T-cell (primary cell): ENCODE measurements at regions not wholly inside any gene's neighbourhood (a gene's known extent, or its start where the extent isn't known, plus 50 kb on each side); places are given as distances from the start of the nearest gene placed in this dataset.

Experiments used
- ATAC-seq, 4 experiments: fragments of 200-7000 bp in 3 of 4; fragments of 150-1000 bp in 1 of 4; cut with Tn5 transposase; replicated peaks in 1 of 4; 1 replicate in 3 of 4; 2 replicates in 1 of 4; pipeline ENCODE4 v1.10.0; 2021; ENCODE audit warnings: moderate library complexity in 3 of 4, mild to moderate bottlenecking in 2 of 4, moderate number of reproducible peaks in 1 of 4
- CTCF ChIA-PET, 2 donors: fragments of 300-600 bp; sonication (Branson Sonifier 250); formaldehyde crosslinking; loops; one replicate each; lab custom pipeline; 2022; ENCODE audit warnings: antibody characterized with exemption in 2 of 2; lab: Charles Lee
- POLR2A ChIA-PET, 2 donors: fragments of 300-600 bp; sonication (Branson Sonifier 250); formaldehyde crosslinking; loops; one replicate each; lab custom pipeline; 2022; ENCODE audit warnings: antibody characterized with exemption in 2 of 2; lab: Charles Lee
- DNase-seq, 35 experiments: peaks; one replicate each; pipeline versions ENCODE4 v3.0.0 to v3.0.0-alpha.2; 2013 to 2023
- H3K27ac ChIP-seq: one replicate; pipeline ENCODE4 v1.5.1; 2013; ENCODE audit warnings: low read length
- H3K27me3 ChIP-seq, 2 experiments: replicated peaks in 1 of 2; 1 replicate in 1 of 2; 2 replicates in 1 of 2; pipeline versions ENCODE4 v1.6.1 to v1.7.0; 2013; ENCODE audit warnings: low read length in 1 of 2, mixed read lengths in 1 of 2; ENCODE audit not compliant: control insufficient read depth in 2 of 2, insufficient read depth in 2 of 2; ENCODE audit errors: extremely low read depth in 1 of 2
- H3K36me3 ChIP-seq, 2 donors: 1 replicate in 1 of 2; 2 replicates in 1 of 2; pipeline versions ENCODE4 v1.6.1 to v1.7.0; 2013; ENCODE audit warnings: low read length in 1 of 2; ENCODE audit not compliant: control insufficient read depth in 2 of 2, insufficient read depth in 1 of 2; ENCODE audit errors: extremely low read depth in 1 of 2
- H3K4me1 ChIP-seq, 2 experiments: 1 replicate in 1 of 2; 2 replicates in 1 of 2; pipeline versions ENCODE4 v1.6.1 to v1.7.0; 2013; ENCODE audit warnings: low read length in 2 of 2, mixed read lengths in 1 of 2; ENCODE audit not compliant: insufficient read depth in 2 of 2, control insufficient read depth in 1 of 2; ENCODE audit errors: extremely low read depth in 1 of 2
- H3K4me3 ChIP-seq, 2 donors: 1 replicate in 1 of 2; 2 replicates in 1 of 2; pipeline versions ENCODE4 v1.5.1 to v1.7.0; 2013; ENCODE audit warnings: mild to moderate bottlenecking in 2 of 2, low read length in 1 of 2, moderate library complexity in 1 of 2; ENCODE audit not compliant: control insufficient read depth in 1 of 2; ENCODE audit errors: extremely low read depth in 1 of 2
- H3K9me3 ChIP-seq: 2 replicates; pipeline ENCODE4 v1.7.0; 2013
- H3K27ac Mint-ChIP-seq, 2 donors: one replicate each; pipeline ENCODE4 v1.8.0; 2020 to 2021; ENCODE audit warnings: mild to moderate bottlenecking in 2 of 2, mixed read lengths in 2 of 2
- H3K27me3 Mint-ChIP-seq, 2 donors: one replicate each; pipeline ENCODE4 v1.8.0; 2021 to 2022; ENCODE audit warnings: mixed read lengths in 2 of 2
- H3K36me3 Mint-ChIP-seq: one replicate; pipeline ENCODE4 v1.8.0; 2021; ENCODE audit warnings: mixed read lengths
- H3K4me1 Mint-ChIP-seq, 3 donors: one replicate each; pipeline ENCODE4 v1.8.0; 2020 to 2022; ENCODE audit warnings: mixed read lengths in 3 of 3, mild to moderate bottlenecking in 1 of 3
- H3K4me3 Mint-ChIP-seq, 3 donors: one replicate each; pipeline ENCODE4 v1.8.0; 2020 to 2022; ENCODE audit warnings: mild to moderate bottlenecking in 3 of 3, mixed read lengths in 3 of 3, moderate library complexity in 3 of 3
- H3K9me3 Mint-ChIP-seq, 3 donors: one replicate each; pipeline ENCODE4 v1.8.0; 2020 to 2022; ENCODE audit warnings: mixed read lengths in 3 of 3
- WGBS: methylation state at CpG from one replicate; pipeline ENCODE4 v1.1.5; 2013; ENCODE audit warnings: missing lambda C conversion rate; ENCODE audit not compliant: insufficient coverage; 5-methylcytosine and 5-hydroxymethylcytosine counted together

GRCh38 chr1:188277771-188278170, 1449.0 kb downstream of the PLA2G4A start:
- POLR2A ChIA-PET: no interaction called here
- H3K27me3 ChIP-seq: no peaks in the 10 kb centered on the region
- H3K9me3 ChIP-seq: no peaks in the 10 kb centered on the region
- H3K36me3 Mint-ChIP-seq: no peaks in the 10 kb centered on the region
- no peaks in the 10 kb centered on the region for H3K36me3 ChIP-seq
- H3K4me1 ChIP-seq: no peaks in the 10 kb centered on the region
- no peak overlapping the region for H3K27ac Mint-ChIP-seq
- CTCF ChIA-PET: no interaction called here
- no peaks in the 10 kb centered on the region for H3K27me3 Mint-ChIP-seq
- no peak for DNase-seq
- H3K4me1 Mint-ChIP-seq: no peaks in the 10 kb centered on the region
- H3K4me3 ChIP-seq: no peak overlapping the region
- H3K9me3 Mint-ChIP-seq: peaks cover 0 to 17% (median 12%) of the 10 kb centered on the region in 3 donors
- no peak overlapping the region for H3K27ac ChIP-seq
- no CpG with 5 or more reads among the region's 1 CpG for WGBS
- no peak for ATAC-seq
- H3K4me3 Mint-ChIP-seq: no peak overlapping the region

- Mint-ChIP-seq H3K27me3 (no peaks in the 10 kb centered on the region), H3K9me3 (peaks cover 3 to 20% (median 16%) of the 10 kb centered on the region in 3 donors), H3K4me3 (no peak overlapping the region), H3K4me1 (no peaks in the 10 kb centered on the region), H3K36me3 (no peaks in the 10 kb centered on the region), H3K27ac (no peak overlapping the region)
- DNase-seq (no peak), ATAC-seq (no peak)
- POLR2A ChIA-PET: no interaction called here
- Histone ChIP-seq H3K9me3 (no peaks in the 10 kb centered on the region), H3K27me3 (no peaks in the 10 kb centered on the region), H3K4me3 (no peak overlapping the region), H3K4me1 (no peaks in the 10 kb centered on the region), H3K27ac (no peak overlapping the region), H3K36me3 (no peaks in the 10 kb centered on the region)
- CTCF ChIA-PET: no interaction called here
- WGBS: 100% methylated on average over 1 of the region's 3 CpGs
These were observed 1453.2 kb downstream of the PLA2G4A start for GRCh38 chr1:188281921-188282320.

GRCh38 chr1:188295157-188295556, 1466.4 kb downstream of the PLA2G4A start:
- Mint-ChIP-seq H3K9me3 (peaks cover 8 to 35% (median 10%) of the 10 kb centered on the region in 3 donors), H3K4me3 (no peak overlapping the region), H3K36me3 (no peaks in the 10 kb centered on the region), H3K4me1 (no peaks in the 10 kb centered on the region), H3K27ac (no peak overlapping the region), H3K27me3 (no peaks in the 10 kb centered on the region)
- Histone ChIP-seq H3K27ac (no peak overlapping the region), H3K27me3 (no peaks in the 10 kb centered on the region), H3K4me1 (no peaks in the 10 kb centered on the region), H3K36me3 (no peaks in the 10 kb centered on the region), H3K9me3 (no peaks in the 10 kb centered on the region), H3K4me3 (no peak overlapping the region)
- whole genome bisulfite sequencing: 75% methylated on average over 1 of the region's 1 CpG
- ChIA-PET POLR2A (no interaction called here), CTCF (no interaction called here)
- DNase-seq (no peak), ATAC-seq (no peak)

GRCh38 chr1:188302746-188303145, 1474.0 kb downstream of the PLA2G4A start:
- DNase-seq (no peak), ATAC-seq (no peak)
- Mint-ChIP-seq H3K36me3 (no peaks in the 10 kb centered on the region), H3K27ac (no peak overlapping the region), H3K27me3 (no peaks in the 10 kb centered on the region), H3K4me1 (no peaks in the 10 kb centered on the region), H3K9me3 (peaks cover 4 to 20% (median 14%) of the 10 kb centered on the region in 3 donors), H3K4me3 (no peak overlapping the region)
- POLR2A ChIA-PET: no interaction called here
- no CpG with 5 or more reads among the region's 5 CpGs for WGBS
- CTCF ChIA-PET: no interaction called here
- Histone ChIP-seq H3K4me3 (no peak overlapping the region), H3K36me3 (no peaks in the 10 kb centered on the region), H3K4me1 (no peaks in the 10 kb centered on the region), H3K27me3 (no peaks in the 10 kb centered on the region), H3K9me3 (no peaks in the 10 kb centered on the region), H3K27ac (no peak overlapping the region)

DNA sequence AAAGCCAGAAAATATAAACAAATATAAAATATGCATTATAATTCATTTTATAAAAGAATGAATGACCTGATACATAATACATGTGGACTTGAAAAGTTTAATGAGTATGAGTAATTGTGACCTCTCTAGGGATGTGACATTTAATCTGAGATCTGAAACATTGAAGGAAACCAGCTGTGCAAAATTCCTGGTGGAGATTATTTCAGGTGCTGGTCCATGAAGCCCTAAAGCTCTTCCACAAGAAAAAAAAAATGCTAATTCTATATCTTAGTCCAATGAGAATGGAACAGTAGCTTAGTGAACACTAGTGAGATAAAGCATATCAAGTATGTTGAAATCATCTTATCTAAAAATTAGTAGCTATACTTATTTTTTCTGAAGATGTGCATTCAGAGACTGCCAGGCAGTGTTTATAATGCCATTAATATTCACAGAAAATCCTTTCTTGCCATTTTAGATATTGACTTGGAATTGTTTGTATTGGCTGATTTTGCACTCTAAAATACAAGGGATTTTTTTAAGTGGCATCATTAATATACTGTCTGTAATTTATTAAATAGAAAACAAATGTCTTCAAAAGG, 1485.9 kb downstream of the PLA2G4A start:
- CTCF ChIA-PET: interaction anchor here in 1 of 2 donors (0.6 to 0.8 kb wide), 2 partner anchors 15 to 46 kb away, joined by 3 read pairs; no protein-coding TSS in a partner anchor
- Histone ChIP-seq H3K27ac (no peak overlapping the region), H3K4me1 (no peaks in the 10 kb centered on the region), H3K36me3 (no peaks in the 10 kb centered on the region), H3K4me3 (no peak overlapping the region), H3K27me3 (no peaks in the 10 kb centered on the region), H3K9me3 (no peaks in the 10 kb centered on the region)
- H3K4me1 Mint-ChIP-seq: no peaks in the 10 kb centered on the region
- H3K4me3 Mint-ChIP-seq: no peak overlapping the region
- no peaks in the 10 kb centered on the region for H3K27me3 Mint-ChIP-seq
- no peaks in the 10 kb centered on the region for H3K36me3 Mint-ChIP-seq
- no peak for DNase-seq
- POLR2A ChIA-PET: no interaction called here
- ATAC-seq: no peak
- peaks cover 0 to 16% (median 2%) of the 10 kb centered on the region in 3 donors for H3K9me3 Mint-ChIP-seq
- no peak overlapping the region for H3K27ac Mint-ChIP-seq

DNA sequence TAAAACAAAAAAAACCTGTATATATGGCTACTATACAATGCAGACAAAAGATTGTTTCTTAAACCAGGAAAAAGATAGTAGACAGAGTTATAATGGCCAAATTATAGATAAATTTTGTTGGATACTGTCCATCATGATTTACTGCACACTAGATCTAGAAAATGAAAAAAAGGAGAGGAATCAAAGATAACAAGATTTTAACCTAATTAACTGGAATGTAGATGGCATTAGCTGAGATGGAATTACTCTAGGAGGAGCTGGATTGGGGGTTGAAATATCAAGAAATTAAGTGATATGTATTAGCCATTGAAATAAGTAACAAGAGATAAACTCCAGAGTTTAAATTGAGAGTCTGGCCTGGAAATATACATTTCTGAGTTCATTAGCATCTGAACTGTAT, 1489.1 kb downstream of the PLA2G4A start:
- DNase-seq (no peak), ATAC-seq (no peak)
- no peaks in the 10 kb centered on the region for H3K27me3 Mint-ChIP-seq
- H3K4me3 ChIP-seq: no peak overlapping the region
- no peaks in the 10 kb centered on the region for H3K36me3 ChIP-seq
- no peaks in the 10 kb centered on the region for H3K27me3 ChIP-seq
- no peaks in the 10 kb centered on the region for H3K4me1 ChIP-seq
- CTCF ChIA-PET: no interaction called here
- H3K9me3 ChIP-seq: no peaks in the 10 kb centered on the region
- H3K4me1 Mint-ChIP-seq: no peaks in the 10 kb centered on the region
- H3K27ac Mint-ChIP-seq: no peak overlapping the region
- H3K9me3 Mint-ChIP-seq: peaks cover 0 to 23% (median 2%) of the 10 kb centered on the region in 3 donors
- POLR2A ChIA-PET: no interaction called here
- H3K36me3 Mint-ChIP-seq: no peaks in the 10 kb centered on the region
- no peak overlapping the region for H3K27ac ChIP-seq
- H3K4me3 Mint-ChIP-seq: no peak overlapping the region

GRCh38 chr1:188325211-188325610, 1496.5 kb downstream of the PLA2G4A start:
- H3K9me3 ChIP-seq: no peaks in the 10 kb centered on the region
- H3K27me3 Mint-ChIP-seq: no peaks in the 10 kb centered on the region
- ChIA-PET CTCF (no interaction called here), POLR2A (no interaction called here)
- H3K27ac ChIP-seq: no peak overlapping the region
- no peak overlapping the region for H3K4me3 ChIP-seq
- no peak overlapping the region for H3K4me3 Mint-ChIP-seq
- H3K4me1 Mint-ChIP-seq: no peaks in the 10 kb centered on the region
- WGBS: 100% methylated on average over 1 of the region's 3 CpGs
- DNase-seq: no peak
- no peaks in the 10 kb centered on the region for H3K27me3 ChIP-seq
- no peak for ATAC-seq
- H3K36me3 Mint-ChIP-seq: no peaks in the 10 kb centered on the region
- H3K36me3 ChIP-seq: no peaks in the 10 kb centered on the region
- no peaks in the 10 kb centered on the region for H3K4me1 ChIP-seq
- H3K9me3 Mint-ChIP-seq: peaks cover 4 to 13% (median 6%) of the 10 kb centered on the region in 3 donors
- no peak overlapping the region for H3K27ac Mint-ChIP-seq
